HG03135 (cell line): ENCODE measurements at regions not wholly inside any gene's neighbourhood (a gene's known extent, or its start where the extent isn't known, plus 50 kb on each side); places are given as distances from the start of the nearest gene placed in this dataset.
"Not testable (repeated sequence)": the region's sequence is repeated elsewhere in the genome, so short reads cannot be mapped to it uniquely, and the experiment has no call there.

ENCODE experiments used
- ATAC-seq: cut with Tn5 transposase; IDR thresholded peaks from one replicate; pipeline ENCODE4 v1.9.1; 2021; ENCODE audit warnings: mild to moderate bottlenecking, moderate library complexity; ENCODE audit not compliant: unreplicated experiment

DNA sequence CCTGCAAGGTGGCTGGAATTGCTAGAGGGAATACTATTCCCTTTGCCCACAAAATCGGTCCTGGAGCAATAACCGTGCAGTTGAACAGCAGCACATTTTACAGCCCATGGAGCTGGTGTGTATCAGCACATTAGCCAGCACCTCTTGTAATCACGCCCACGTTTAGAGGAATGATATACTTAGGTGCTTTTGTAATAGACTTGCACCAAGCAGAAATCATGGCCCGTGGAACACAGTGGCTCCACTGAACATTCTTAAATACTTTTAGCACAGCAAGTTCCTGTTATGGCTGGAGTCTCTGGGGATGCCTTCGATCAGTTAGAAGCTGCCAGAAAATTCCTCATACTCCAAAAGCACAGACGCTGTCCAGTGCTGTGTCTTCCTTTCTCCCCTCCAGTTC, 218.1 kb upstream of the FAM78B start:
- no peak for ATAC-seq

DNA sequence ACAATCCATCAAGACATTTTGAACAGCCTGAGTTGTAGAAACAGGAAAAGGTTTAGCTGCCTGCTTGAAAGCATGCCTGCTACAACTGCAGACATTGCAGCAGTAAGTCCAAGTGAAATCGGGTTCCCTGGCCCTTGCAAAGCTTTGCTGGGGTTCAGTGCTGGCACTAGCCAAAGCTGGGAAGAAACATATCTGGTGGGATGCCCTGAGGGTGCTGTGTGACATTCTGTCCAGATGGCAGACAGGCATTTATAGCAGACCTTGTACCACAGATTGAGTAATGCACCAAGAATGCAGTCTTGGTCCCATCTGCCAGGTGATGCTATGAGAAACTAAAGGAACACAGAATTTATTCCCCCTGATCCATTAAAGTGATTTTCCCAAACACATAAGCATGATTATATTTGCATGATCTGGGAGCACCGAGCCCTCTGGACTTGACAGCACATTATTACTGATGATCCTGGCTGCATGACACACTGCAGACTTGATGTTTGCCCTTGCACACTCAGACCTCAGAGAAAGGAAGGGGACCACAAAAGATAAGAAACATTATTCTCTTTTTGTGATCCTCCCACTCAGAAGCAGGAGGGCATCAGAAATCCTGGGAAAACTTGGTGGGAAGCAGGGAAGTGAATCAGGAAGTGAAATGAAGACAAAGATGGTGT, 223.7 kb upstream of the FAM78B start:
- no peak for ATAC-seq

DNA sequence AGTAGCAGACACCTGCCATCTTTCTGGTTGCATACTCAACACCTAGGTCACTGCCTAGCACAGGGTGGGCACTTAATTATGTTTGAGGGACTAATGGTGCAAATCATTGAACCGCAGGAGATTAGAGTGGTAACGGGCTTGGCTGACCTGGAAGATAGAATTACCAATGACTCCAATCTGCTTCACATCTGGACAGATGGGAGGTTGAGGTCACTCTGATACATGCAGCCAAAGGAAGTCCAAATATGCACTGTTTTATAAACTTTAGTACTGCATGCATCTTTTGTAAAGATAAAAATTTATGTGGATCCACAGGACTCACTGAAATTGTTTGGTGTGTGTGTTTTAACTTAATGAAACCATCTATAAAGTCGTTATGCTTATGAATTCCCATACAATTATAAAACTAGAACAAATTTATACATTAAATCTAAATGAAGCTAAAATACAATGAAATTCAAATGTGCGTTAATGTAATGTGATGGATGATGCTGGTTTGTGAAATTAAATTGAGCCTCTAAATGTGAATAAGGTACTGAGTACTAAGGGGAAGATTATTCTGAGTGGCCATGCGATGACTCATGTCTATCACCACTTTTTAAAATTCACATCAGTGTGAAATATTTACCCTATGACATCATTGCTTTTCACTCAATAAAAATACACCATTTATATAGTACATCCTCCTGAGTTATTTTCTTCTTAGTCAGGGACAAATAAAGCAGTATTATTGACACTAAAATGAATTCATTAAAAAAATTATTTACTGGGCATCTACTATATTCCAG, 224.7 kb upstream of the FAM78B start:
- no peak for ATAC-seq

DNA sequence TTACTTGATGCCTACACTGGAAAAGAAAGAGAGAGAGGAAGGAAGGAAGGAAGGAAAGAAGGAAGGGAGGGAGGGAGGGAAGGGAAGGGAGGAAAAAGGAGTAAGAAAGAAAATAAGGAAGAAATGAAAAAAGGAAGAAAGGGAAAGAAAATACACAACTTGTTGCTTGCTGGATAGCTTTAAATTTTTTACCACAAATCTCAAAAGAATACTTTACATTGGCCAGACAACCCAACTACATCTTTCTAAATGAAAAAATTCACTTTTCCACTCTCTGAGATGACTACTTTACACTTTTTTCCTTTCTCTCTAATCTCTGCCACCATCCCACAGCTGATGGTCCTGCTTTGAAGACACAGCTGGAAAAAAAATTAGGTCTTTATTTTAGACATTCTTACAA, 228.9 kb upstream of the FAM78B start:
- ATAC-seq: no peak

DNA sequence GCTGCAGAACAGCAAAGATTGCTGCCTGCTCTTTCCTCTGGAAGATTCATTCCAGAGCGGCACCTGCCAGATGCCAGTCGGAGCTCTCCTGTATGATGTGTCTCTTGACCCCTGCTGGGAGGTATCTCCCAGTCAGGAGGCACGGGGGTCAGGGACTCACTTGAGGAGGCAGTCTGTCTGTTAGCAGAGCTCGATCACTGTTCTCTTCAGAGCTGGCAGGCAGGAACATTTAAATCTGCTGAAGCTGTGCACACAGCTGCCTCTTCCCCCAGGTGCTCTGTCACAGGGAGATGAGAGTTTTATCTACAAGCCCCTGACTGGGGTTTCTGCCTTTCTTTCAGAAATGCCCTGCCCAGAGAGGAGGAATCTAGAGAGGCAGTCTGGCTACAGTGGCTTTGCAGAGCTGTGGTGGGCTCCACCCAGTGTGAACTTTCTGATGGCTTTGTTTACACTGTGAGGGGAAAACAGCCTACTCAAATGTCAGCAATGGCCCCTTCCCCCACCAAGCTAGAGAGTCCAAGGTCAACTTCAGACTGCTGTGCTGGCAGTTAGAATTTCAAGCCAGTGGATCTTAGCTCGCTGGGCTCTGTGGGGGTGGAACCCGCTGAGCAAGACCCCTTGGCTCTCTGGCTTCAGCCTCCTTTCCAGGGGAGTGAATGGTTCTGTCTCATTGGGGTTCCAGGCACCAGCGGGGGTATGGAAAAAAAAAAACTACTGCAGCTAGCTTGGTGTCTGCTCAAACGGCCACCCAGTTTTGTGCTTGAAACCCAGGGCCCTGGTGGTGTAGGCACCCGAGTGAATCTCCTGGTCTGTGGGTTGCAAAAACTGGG, 242.7 kb upstream of the FAM78B start:
- ATAC-seq: not testable (repeated sequence)

DNA sequence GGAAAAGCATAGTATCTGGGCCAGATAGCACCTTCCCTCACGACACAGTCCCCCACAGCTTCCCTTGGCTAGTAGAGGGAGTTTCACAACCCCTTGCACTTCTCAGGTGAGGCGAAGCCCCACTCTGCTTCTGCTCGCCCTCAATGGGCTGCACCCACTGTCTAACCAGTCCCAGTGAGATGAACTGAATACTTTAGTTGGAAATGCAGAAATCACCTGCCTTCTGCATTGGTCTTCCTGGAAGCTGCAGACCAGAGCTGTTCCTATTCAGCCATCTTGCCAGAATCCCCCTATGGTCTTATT, 243.2 kb upstream of the FAM78B start:
- no peak for ATAC-seq

DNA sequence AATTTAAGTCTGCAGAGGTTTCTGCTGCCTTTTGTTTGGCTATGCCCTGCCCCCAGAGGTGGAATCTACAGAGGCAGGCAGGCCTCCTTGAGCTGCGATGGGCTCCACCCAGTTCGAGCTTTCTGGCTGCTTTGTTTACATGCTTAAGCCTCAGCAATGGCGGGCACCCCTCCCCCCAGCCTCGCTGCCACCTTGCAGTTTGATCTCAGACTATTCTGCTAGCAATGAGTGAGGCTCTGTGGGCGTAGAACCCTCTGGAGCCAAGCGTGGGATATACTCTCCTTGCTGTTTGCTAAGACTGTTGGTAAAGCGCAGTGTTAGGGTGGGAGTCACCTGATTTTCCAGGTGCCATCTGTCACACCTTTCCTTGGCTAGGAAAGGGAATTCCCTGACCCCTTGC, 250.0 kb upstream of the FAM78B start:
- not testable (repeated sequence) for ATAC-seq

DNA sequence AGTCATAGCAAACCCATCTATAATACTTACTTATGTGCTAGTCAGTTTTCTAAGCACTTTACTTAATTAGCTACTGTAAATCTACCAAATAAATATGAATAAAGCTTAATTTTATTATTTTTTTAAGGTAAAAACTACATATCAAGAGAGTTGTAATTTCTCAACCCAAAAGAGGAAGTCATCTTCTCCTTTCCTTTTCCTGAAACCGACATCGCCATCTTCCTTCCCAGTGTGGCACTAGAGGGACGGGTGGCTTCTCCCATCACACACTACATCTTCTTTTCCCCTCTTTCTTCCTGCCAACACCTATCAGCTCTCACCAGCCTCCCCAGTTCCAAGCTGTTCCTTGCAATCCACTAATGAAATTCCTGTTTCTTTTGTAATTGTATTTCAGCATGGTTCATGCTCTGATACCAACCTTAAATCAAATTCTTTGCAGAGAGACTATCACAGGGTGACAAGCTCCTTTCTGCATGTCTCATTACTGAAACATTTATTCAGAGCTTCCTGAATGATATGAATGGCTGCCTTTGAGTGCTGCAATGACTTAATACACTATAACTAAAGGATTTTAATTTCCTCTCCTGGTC, 251.6 kb upstream of the FAM78B start:
- ATAC-seq: no peak

DNA sequence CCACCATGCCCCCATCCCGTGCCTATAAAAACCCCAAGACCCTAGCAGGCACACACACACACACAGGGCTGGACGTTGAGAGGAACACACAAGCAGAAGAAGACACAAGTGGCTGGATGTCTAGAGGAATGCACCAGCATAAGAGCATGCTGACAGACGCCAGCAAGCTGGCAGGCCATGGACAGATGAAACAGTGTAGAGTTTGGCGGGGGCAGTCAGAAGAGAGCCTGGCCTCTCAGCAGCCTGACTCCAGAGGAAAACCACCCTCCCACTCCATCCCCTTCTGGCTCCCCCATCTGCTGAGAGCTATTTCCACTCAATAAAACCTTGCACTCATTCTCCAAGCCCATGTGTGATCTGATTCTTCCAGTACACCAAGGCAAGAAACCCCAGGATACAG, 255.8 kb upstream of the FAM78B start:
- ATAC-seq: not testable (repeated sequence)

DNA sequence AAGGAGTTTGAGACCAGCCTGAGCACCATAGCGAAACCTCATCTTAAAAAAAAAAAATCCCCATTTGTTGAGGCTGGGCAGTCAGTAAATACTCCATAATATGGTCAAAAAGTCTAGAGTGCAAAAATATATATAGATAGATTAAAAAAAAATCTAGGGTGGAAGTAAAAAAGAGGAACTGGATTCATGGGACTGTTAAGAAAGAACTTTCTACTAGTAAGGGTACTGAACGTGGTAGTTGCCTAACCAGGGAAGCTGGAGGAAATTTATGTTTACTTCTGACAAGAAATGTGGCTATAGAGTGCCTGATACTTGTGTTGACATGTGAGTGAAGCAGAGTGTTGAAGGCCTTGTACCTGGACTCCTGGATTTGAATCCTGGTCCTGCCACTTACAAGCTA, 265.9 kb upstream of the FAM78B start:
- no peak for ATAC-seq

DNA sequence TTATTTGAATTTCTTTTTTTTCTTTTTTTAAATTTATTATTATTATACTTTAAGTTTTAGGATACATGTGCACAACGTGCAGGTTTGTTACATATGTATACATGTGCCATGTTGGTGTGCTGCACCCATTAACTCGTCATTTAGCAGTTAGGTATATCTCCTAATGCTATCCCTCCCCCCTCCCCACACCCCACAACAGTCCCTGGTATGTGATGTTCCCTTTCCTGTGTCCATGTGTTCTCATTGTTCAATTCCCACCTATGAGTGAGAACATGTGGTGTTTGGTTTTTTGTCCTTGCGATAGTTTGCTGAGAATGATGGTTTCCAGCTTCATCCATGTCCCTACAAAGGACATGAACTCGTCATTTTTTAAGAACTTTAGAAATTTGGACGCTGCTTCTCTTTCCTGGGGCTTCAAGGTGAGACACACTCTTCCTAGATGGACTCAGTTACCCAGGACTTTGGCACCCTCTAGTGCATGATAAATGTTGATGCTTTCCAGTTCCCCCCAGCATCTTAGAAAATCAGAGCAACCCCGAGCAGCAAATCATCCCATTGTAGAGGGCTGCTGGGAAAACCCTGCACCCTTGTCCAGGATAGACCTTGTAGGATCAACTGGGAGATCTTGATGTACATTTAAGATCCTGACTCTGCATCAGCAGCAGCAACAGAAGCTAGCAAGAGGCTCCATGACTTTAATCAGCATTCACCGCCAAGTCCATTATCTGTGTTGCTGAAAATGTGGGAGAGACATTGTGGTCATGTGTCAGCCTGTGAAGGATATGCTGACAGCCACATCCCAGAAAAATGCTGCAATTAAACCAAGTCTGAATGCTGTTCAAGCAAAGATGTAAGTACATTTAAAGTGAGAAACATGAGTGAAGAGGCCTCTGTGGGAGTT, 266.9 kb upstream of the FAM78B start:
- ATAC-seq: not testable (repeated sequence)

DNA sequence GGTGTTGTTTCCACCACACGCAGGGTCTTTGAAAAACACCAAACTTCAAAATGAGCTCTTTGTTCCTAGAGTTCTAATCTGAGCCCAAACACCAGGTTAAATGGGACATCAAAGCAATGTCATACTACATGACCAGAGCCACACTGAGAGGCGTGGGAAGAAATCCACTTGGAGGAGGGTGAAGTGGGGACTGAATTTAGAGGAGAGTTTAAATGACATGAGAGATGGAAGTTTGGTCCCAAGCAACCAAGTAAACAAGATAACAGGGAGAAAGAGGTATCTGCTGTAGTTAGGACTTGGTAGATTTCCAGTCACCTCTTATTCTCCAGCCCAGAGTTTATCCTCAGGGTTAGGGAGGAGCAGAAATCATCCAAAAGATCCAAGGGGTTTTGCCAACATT, 290.9 kb upstream of the FAM78B start:
- ATAC-seq: no peak

DNA sequence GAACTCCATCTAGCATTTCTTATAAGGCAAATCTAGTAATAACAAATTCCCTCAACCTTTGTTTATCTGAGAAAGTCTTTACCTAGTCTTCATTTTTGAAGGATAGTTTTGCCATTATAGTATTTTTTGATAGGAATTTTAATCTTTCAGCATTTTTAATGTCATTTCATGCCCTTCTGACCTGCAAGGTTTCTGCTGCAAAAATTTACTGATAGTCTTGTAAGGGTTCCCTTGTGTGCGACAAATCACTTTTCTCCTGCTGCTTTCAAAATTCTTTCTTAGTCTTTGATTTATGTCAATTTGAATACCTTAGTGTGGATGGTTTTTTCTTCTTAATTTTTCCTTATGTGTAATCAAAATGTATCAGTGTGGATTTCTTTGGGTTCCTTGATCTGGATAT, 297.5 kb upstream of the FAM78B start:
- ATAC-seq: no peak

DNA sequence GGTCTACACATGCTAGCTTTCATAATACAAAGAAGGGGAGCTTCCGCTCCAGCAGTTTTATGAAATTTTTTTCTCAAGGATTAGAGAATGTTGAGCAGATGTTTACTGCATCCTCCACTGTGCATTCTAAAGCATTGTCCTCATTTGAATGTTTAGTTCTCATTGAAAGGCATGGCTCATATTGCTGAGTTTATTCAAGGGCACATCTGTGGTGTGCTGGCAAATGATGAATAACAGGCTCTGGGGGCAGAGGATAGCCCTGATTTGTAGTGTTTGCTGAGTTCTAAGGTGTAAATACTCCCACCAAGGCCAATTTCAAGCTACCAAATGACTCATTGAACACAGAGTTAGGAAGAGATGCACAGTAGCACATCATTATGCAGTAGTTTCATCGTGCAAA, 303.2 kb upstream of the FAM78B start:
- no peak for ATAC-seq

DNA sequence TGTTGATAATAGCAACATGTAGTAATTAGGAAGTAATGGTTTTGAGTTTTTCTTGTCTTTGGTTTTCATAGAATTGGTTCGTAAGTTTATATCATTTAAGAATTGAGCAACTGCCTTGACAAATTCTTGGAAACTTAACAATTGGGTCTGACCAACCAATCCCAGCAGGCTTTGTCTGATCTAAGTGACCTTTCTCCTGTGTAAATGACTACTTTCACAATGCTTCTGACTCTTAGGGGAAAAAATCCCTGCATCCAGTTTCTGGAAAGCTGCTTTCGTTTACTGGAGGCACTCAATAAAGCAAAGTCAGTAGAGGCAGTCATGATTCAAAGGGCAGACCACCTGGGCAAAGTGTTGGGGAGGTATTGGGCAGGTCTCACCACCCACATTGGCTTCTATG, 303.6 kb upstream of the FAM78B start:
- ATAC-seq: no peak

DNA sequence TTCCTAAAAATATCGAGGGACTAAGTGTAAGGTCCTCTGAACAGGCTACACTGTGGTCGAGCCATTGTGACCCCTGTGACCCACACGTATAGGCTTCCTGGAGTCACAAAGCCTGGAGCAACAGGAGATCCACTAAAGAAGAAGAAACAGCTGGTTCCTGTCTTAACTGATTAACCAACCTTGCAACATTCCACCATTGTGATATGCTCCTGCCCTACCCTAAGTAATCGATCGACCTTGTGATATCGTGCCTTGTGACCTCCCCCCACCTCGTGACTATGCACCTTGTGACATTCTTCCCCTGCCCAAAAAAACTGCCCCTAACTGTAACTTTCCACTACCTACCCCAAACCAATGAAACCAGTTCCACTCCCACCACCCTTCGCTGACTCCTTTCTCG, 304.6 kb upstream of the FAM78B start:
- ATAC-seq: no peak

DNA sequence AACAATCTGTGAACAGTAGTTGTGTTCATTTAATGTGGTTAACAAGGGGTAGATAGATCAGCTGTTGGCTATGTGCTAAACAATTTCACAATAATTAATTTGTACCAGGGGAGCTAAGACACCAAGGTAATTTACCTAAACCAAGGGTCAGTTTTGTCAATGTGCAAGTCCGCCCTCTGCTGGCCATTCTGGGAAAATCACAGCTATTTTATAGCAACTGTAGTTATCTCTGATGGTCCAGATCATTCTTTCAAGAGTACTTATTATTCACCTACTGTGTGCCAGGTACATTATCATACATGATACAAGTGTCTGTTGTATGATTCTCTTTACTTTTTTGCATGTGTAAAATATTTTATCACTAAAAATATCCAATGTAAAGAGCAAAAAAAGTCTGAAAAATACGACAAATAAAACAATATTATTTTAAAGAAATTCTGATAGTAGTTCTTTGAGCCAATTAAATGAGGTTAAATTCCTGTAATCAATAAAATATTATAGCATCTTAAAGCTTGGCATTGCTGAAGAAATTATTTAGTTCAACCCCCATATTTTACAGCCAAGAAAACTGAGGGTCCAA, 312.3 kb upstream of the FAM78B start:
- no peak for ATAC-seq

DNA sequence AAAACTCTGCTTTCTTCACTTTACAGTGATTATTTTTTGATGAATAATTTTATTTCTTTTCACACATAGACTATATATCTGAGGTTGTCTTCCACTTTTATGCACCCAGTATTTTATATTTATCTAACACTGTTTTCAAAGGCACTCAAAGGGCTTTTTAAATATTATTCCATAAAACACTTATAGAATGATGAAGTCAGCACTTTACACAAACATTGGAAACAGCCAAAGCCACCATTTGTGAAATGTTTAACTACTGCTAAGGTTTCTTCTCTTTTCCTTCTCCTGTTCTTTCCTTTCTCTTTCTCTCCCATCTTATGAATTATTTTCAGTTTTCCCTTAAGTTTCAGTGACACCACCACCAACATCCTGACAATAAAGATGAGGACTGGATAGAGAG, 317.7 kb upstream of the FAM78B start:
- no peak for ATAC-seq

DNA sequence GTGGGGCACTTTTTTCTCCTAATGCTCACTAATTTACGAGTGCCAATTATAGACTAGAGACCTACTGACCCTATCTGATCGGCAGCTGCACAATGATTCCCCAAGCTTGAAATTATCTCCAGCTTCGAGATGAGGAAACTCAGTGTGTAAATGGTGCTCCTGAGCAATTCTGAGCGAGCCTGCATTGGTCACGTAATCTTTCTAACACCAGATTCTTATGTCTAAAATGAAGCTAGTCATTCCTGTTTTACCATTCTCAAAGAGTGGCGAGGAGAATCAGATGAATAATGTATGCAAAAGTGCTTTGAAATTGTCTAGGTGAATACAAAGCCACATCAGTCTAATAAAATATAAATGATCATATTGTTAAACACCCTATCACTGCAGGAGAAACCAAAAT, 318.1 kb upstream of the FAM78B start:
- ATAC-seq: no peak

DNA sequence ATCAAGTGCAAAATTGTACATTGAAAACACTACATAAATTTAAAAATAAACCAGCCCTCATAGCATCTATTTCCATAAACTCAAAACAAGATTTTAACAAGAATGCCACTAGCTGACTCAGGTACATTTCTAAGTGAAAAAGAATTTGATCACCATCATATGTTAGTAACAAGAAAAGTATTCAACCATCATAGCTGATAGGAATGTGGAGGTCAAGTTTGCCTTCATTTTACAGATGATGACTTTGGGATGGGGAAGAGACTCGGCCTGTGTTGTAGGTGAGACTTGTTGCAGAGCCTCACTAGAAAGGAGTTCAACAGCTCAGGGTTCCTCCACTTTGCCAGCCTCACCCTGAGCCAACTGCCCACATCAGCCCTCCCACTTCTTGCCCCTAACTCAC, 318.8 kb upstream of the FAM78B start:
- no peak for ATAC-seq
